ENCODE measurements at regions not wholly inside any gene's neighbourhood (a gene's known extent, or its start where the extent isn't known, plus 50 kb on each side); places are given as distances from the start of the nearest gene placed in this dataset.

GRCh38 chr15:29593629-29594028 is 228.6 kb downstream of the TJP1 start:
- no peak overlapping the region for H3K4me3 ChIP-seq
- DNase-seq (no peak), ATAC-seq (ENCODE audit: low FRiP score in 2 of 2) (no peak)
- WGBS, 2 donors, result 95 to 96% methylated on average over 1 of the region's 1 CpG
- H3K9me3 ChIP-seq, result no peaks in the 10 kb centered on the region
- no peaks in the 10 kb centered on the region for H3K36me3 ChIP-seq
- H3K27me3 ChIP-seq, result no peaks in the 10 kb centered on the region
- H3K27ac ChIP-seq, result no peak overlapping the region
- no peaks in the 10 kb centered on the region for H3K4me1 ChIP-seq
- TF ChIP-seq POLR2A (IDR thresholded peaks at IDR 0.05), result no peak
- no peak for TF ChIP-seq POLR2AphosphoS5 (IDR thresholded peaks at IDR 0.05)

GRCh38 chr15:29593111-29593510 is 229.2 kb downstream of the TJP1 start:
- H3K9me3 ChIP-seq, result no peaks in the 10 kb centered on the region
- H3K4me3 ChIP-seq, result no peak overlapping the region
- DNase-seq (no peak), ATAC-seq (ENCODE audit: low FRiP score in 2 of 2) (no peak)
- H3K27me3 ChIP-seq, result no peaks in the 10 kb centered on the region
- H3K4me1 ChIP-seq, result no peaks in the 10 kb centered on the region
- WGBS, 2 donors, result 70 to 93% methylated on average over 4 of the region's 4 CpGs
- H3K27ac ChIP-seq, result no peak overlapping the region
- no peak for TF ChIP-seq CTCF (IDR thresholded peaks at IDR 0.05)
- no peak for TF ChIP-seq EP300 (IDR thresholded peaks at IDR 0.05)
- TF ChIP-seq POLR2AphosphoS5 (IDR thresholded peaks at IDR 0.05), result no peak
- no peak for TF ChIP-seq POLR2A (IDR thresholded peaks at IDR 0.05)
- H3K36me3 ChIP-seq, result no peaks in the 10 kb centered on the region

- Histone ChIP-seq H3K4me1 (no peaks in the 10 kb centered on the region), H3K36me3 (no peaks in the 10 kb centered on the region), H3K9me3 (no peaks in the 10 kb centered on the region), H3K4me3 (no peak overlapping the region), H3K27ac (no peak overlapping the region), H3K27me3 (no peaks in the 10 kb centered on the region)
- ATAC-seq (ENCODE audit: low FRiP score in 2 of 2) (no peak), DNase-seq (no peak)
- no peak for TF ChIP-seq CTCF (IDR thresholded peaks at IDR 0.05)
- no peak for TF ChIP-seq POLR2AphosphoS5 (IDR thresholded peaks at IDR 0.05)
- no peak for TF ChIP-seq POLR2A (IDR thresholded peaks at IDR 0.05)
- no peak for TF ChIP-seq EP300 (IDR thresholded peaks at IDR 0.05)
These were observed 231.6 kb downstream of the TJP1 start for GRCh38 chr15:29590701-29591100.

GRCh38 chr15:29589975-29590374 is 232.3 kb downstream of the TJP1 start:
- Histone ChIP-seq H3K27ac (no peak overlapping the region), H3K4me1 (no peaks in the 10 kb centered on the region), H3K4me3 (no peak overlapping the region), H3K27me3 (no peaks in the 10 kb centered on the region), H3K36me3 (no peaks in the 10 kb centered on the region), H3K9me3 (no peaks in the 10 kb centered on the region)
- ATAC-seq (ENCODE audit: low FRiP score in 2 of 2) (no peak), DNase-seq (no peak)
- TF ChIP-seq POLR2A (IDR thresholded peaks at IDR 0.05) (no peak), POLR2AphosphoS5 (IDR thresholded peaks at IDR 0.05) (no peak), EP300 (IDR thresholded peaks at IDR 0.05) (no peak), CTCF (IDR thresholded peaks at IDR 0.05) (no peak)
- 92 to 96% methylated on average over 4 of the region's 4 CpGs for WGBS, 2 donors

GRCh38 chr15:29589416-29589815 is 232.9 kb downstream of the TJP1 start:
- Histone ChIP-seq H3K27me3 (no peaks in the 10 kb centered on the region), H3K4me1 (no peaks in the 10 kb centered on the region), H3K27ac (no peak overlapping the region), H3K9me3 (no peaks in the 10 kb centered on the region), H3K36me3 (no peaks in the 10 kb centered on the region), H3K4me3 (no peak overlapping the region)
- ATAC-seq (ENCODE audit: low FRiP score in 2 of 2), result no peak
- TF ChIP-seq CTCF (IDR thresholded peaks at IDR 0.05), result no peak
- no peak for TF ChIP-seq POLR2A (IDR thresholded peaks at IDR 0.05)
- TF ChIP-seq POLR2AphosphoS5 (IDR thresholded peaks at IDR 0.05), result no peak
- TF ChIP-seq EP300 (IDR thresholded peaks at IDR 0.05), result no peak
- no peak for DNase-seq
- 47 to 59% methylated on average over 9 of the region's 9 CpGs for WGBS, 2 donors

Data from upper lobe of left lung (tissue), 6 donors.